GM21423 (cell line): ENCODE measurements at regions not wholly inside any gene's neighbourhood (a gene's known extent, or its start where the extent isn't known, plus 50 kb on each side); places are given as distances from the start of the nearest gene placed in this dataset.
A peak's percentile ranks its signal among the peaks of the same experiment; 100 is the strongest.

Source experiments
- ATAC-seq: cut with Tn5 transposase; IDR thresholded peaks from one replicate; pipeline ENCODE4 v1.9.1; 2021; ENCODE audit warnings: mild to moderate bottlenecking, moderate library complexity; ENCODE audit not compliant: unreplicated experiment

DNA sequence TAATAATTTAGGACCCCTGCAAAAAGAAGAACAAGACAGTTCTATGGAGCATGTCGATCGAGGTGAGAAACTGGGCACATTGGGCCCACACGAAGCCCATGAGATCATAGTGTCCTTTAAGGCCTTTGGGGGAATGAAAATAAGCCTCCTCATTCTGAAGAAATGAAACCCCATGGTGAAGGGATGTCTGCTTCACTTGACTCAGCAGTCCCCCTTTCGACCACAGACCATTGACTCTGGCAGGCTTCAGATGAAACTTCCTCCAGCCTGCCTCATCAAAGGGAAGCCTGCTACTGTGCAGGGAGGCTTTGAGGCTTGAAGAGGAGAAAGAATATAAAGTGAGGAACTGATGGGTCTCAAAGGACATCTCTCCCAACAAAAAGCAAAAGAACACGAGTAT lies 144.2 kb upstream of the FBXL4 start:
- ATAC-seq: peak; percentile 93

DNA sequence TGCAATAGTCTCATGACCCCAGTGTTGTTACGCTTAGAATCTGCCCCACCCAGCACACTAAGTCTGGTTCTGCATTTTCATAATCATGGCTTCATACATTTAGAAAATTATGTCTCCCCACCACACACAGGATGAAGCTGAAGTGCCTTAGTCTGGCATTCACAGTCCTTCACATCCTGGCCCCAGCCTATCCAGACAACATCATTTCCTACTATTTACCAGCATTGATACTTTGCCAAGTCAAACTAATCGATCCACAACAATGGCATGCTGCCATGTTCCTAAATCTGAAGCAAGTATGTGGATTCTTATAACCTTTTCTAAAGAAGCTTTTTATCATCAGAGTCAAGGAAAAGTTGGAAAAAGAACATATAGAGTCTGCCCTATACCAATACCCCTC lies 132.4 kb upstream of the FBXL4 start:
- no peak for ATAC-seq

DNA sequence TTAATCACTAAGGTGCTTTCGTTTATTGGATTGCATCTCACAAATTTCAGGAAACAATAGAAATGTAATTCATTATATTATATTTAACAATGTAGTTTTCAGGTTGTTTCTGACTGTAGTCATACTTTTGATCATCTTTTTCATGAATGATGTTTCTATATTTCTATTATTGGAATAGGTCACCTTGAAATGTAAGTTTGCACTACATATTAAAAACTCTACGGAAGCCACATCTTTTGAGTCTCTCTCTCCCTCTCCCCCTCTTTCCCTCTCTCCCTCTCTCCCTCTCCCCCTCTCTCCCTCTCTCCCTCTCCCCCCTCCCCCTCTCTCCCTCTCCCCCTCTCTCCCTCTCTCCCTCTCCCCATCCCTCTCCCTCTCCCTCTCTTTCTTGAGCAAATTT lies 131.3 kb upstream of the FBXL4 start:
- no peak for ATAC-seq

DNA sequence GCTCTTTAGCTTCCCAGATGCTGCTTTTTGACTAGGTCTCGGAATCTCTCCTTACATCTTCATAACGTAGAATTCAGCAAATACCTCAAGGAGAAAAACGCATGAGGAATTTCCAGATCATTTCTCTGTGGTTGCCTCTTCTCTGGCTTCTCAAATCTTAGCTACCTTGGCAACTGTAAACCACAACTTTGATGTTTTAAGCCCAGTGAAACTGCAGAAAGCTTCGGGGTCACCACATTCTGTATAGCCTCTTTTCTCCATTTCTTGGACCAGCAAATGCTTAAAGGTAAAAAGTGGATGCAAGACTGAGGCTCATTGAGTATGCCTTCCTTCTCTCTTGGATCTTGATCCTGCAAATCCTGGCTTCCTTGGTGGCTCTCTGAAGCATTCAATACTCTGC lies 125.5 kb upstream of the FBXL4 start:
- ATAC-seq: no peak

DNA sequence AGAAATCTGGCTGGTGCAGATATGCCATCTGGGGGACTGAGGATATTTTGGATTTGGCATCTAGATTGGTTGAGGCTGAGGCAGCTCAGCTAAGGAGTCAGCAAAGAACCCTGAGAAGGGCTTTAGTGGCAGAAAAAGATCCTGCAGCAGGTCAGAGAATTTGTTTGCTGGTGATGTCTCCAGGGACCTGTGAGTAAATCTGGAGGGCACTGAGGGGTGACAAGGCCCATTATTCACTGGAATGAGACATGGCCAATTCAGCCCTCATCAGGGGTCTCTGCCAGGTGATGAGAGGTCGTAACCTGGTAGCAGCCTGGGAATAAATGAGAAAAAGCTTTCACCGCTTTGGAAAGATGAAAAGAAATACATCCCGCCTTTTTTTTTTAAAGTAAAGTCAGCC lies 118.3 kb upstream of the FBXL4 start:
- no peak for ATAC-seq

DNA sequence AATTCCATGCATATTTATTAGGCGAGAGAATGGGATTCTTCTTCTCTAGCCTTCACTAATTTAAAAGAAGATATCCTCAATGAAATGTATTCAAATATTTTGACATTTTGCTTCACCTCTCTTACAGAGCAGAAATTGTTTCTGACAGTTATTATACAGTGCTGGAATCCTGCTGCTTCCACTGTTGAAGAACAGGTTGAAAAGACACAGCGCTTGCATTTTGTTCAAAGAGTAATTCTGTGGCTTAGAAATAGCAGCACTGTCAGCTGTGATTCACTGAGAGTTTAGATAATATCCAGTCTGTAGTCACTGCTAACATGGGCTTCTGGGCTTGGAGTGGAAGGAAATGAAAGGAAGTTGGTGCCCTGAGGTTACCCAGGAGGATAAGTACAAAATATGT lies 117.1 kb upstream of the FBXL4 start:
- no peak for ATAC-seq

DNA sequence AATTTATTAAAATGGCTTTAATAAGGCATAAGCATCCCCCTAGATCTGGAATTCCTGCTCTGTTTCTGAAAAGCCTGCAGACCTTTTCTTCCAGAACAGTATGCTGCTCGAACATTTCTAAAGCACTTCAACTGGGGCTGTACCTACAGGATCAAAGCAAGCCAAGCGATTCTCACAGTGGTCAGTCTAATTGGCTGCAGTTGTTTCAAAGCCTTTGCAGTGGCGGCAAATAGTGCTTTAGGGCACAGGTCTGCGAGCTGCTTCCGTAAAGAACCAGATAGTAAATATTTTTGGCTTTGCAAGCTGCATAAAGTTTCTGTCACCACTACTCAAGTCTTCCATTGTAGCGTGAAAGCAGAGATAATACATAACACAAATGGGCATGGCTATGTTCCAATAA lies 88.9 kb upstream of the FBXL4 start:
- ATAC-seq: no peak

DNA sequence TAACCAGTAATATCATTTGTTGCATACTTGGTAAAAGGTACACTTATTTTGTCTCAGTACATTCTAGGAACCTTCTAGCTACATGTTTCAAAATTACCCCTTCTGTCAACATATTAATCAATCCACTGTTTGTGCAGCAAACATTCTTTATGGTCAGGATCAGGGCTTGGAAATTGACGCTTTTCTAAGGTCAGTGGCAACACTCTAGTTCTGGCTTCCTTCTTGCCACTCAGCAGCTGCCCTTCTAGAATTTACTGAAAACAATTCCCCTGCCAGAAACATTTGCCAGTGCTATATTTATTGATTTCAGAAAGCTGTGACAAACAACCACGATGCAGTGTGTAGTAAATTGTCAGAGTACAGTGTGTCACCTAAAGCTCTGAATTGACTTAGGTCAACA lies 84.7 kb upstream of the FBXL4 start:
- no peak for ATAC-seq

DNA sequence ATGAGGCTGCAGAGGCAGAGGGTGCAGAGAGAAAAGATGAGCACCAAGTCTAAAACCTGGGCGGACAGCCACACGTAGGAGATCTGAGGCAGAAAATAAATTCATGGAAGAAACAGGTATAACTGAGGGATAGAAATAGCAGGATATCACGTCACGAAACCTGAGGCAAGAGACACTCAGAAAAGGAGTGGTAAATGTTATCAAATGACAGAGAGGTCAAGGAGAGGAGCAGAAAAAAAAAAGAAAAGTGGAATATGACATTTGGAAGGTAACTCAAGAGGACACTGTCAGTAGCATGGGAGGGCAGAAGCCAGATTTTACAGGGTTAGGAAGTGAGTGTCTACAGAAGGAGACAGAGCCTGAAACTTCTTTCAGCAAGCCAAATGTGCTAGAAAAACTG lies 84.2 kb upstream of the FBXL4 start:
- no peak for ATAC-seq

DNA sequence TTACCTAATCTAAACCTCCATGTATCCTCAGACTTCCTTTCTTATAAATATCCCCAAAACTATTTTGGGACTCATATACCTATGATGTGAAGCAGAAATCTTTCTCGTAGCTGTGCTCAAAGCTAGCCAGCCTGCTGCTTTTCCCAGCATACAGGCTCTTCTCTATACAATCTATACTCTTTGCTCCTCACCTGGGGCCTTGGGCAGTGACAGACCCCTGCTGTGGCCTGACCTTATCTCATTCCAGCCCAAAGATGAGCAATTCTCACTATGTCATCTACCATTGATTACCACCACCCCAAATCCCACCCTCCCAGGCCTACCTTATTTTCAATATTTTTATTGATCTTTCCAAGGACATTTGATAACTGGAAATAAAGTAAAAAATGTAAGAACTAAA lies 83.2 kb upstream of the FBXL4 start:
- no peak for ATAC-seq

DNA sequence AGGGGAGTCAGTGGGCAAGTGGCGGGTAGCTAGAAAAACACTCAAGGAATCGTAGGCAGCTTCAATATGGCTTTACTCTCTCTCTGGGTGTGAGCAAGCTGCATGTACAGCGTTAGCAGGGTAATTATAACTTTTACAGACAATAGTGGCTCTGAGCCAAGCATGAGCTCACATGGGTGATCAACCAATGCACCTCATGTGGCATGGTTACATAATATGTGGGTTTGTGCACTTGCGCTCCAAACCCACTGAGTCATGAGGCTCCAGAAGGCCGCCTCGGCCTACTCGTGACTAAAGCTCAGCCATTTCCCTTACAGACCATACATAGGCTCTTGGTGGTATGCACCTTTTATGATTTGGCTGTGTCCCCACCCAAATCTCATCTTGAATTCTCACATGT lies 78.4 kb upstream of the FBXL4 start:
- ATAC-seq: no peak

DNA sequence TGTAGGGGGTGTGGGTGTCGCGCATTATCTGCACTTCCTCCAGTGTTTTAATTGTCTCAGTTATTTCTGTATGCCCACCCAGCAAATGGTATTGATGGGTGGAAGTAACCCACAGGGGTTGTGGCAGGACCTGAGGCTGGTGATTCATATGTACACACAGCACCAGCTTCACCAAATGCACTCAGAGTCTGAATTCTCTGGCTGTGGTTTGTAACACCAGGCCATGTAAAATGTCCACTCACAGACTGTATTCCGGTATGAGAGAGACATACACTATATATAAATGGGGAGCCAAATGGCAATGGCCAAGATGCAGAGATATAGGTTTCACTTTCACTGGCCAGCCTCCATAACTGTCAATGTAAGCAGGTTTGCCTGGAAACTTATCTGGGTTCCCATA lies 76.3 kb upstream of the FBXL4 start:
- no peak for ATAC-seq

DNA sequence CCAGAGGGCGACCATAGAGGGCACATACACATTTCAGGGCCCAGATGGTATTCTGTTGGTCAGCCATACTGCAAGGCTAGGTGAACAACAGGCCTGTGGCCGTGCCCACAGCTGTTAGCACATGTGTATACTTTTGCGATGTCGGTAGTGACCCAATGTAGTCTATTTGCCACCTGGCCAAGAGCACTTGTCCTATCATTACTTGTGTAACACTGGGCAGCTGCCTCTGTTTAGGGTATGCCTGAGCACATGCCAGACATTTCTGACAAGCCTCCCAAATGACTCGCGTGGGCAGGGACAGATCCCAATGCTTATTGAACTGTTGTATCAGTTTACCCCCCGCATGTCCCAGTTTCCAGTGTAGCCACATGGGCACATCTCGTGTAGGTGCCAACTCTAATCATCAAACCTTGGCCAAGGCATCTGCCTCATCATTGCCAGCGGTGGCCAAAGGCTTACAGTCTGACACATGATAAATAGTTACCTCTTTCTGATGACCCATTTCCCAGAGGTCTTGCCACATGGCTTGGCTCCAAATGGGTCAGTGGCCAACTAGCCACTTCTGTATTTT lies 74.4 kb upstream of the FBXL4 start:
- ATAC-seq: no peak

DNA sequence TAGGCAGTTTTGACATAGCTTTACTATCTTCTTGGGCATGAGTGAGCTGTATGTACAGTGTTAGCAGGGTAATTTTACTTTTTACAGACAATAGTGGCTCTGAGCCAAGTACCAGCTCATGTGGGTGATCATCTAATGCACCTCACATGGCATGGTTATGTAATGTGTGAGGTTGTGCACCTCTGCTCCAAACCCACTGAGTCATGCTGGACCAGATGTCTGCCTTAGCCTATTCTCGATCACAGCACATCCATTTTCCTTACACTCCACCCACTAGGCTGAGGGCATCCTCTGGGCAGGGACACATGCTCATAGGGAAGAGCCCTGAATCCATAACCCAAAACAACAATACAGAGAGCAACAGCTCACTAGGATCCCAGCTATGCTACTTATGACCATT lies 71.6 kb upstream of the FBXL4 start:
- ATAC-seq: no peak

DNA sequence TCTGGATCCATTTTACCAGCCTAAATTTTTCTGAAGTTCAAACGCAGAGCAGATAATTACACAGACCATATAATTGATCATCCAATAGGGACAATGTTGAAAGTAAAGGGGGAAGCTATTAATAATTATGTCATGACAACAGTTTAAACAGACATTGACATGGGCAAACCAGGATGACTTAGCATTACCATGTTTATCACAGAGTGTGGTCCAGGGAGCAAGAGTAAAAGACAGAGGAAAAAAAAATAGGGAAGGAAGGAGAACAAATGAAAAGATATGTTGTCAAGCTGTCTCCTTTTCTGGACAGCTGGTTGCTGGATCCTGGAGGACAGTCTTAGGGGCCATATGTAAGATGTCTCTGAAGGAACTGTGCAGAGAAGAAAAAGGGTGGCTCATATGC lies 69.4 kb upstream of the FBXL4 start:
- ATAC-seq: no peak

DNA sequence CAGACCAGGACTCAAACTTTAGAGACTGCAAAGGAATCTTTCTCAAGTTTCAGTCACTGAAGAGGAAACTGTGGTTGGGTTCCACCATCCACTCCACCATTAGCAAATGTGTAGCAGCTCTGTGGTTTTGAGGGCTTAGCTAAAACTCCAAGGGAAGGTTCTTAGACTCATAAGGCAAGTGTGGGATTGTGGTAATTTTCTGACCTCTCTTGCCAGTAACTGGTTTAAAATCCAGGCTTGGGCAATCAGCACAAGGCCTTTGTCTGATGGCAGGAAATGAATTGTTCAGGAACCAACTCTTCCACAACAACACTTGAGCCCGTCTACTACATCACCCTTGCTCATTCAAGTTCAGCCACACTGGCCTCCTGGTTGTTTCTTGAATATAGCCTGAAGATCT lies 68.6 kb upstream of the FBXL4 start:
- ATAC-seq: peak; percentile 80

DNA sequence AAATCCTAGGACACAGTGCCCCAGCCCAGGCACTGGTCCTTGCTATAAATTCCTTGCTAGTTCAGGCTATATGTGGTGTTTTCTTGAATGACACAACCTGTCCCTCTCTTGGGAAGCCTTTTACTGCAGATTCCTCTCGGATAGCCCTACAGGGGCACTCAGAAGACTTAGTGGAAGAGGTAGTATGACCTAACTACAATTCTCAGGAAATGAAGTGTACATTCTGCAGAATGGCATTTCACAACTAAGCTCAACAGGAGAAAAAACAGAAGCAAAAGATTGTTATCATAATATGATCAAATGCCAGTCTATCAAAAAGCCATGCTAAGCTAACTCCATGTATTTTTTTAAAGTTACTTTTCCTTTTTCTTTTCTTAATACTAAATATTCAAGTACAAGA lies 66.3 kb upstream of the FBXL4 start:
- no peak for ATAC-seq

DNA sequence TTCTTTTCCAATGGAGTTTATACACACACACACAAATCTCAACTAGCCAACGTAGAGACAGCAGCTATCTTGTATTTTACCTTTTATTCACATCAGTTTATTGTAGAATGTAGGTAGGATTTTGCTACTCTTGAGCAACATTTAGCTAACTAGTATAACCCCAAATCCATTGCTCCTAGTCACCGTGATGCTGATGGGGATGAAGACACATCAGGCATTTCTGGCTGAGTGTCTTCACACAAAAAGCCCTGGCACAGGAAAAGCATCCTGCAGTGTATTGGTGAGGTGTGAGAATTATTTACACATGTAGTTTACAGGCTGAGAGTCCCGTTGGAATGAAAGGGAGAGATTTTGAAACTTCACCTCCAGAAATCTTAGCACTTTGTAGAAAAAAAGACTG lies 65.9 kb upstream of the FBXL4 start:
- ATAC-seq: no peak

DNA sequence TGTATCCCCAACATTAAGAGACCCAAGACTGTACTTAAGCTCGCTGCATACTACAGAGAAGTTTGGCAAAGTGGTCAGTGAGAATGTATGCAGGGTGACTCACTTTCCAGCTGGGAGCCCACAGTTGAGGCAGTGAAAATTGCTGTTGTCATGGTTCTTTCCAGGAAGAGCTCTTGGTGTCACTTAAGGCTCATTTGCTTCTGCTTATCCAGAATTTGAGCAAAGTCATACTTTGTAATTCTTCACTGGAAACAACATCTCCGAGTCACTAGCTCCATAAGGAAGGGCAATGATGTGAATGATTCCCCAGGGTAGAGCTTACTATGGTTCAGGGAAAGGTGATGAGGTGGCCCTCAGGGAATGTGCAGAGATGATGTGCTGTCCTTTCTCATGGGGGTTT lies 65.4 kb upstream of the FBXL4 start:
- ATAC-seq: no peak

DNA sequence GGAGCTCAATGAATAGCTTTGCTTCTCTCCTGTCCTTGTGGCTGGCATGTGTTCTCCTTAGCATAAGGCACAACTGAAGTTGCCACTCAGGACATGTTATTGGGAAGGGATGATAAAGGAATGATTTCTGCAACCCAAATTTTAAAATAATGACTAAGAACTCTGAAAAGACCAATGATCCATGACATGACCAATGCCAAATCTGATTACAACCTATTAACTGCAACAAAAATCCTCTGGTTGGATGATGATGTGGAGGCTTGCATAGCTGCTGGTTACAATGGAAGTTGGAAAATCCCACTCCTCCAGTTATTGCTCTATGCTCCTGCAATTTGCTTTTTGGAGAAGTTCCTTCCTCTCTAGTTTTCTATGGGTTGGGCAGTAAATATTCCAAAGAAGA lies 63.4 kb upstream of the FBXL4 start:
- no peak for ATAC-seq

DNA sequence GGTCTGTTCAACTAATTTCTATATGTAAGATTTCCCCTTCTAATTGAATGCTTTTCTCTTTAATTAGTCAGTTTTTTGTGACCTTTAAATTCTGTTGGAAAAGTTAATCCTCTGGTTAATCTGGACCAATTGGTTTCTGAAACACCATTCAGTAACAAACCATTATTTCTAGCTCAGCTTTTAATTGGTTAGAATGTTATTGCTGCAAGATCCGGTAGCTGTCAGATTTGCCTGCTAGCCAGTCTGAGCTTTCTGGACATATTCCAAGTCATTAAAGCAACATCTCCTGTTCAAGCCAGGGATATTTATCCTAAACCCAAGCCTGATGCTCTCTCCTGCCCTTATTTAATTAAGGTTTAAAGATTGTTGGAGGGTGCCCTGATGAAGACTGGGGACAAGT lies 55.1 kb upstream of the FBXL4 start:
- ATAC-seq: no peak

DNA sequence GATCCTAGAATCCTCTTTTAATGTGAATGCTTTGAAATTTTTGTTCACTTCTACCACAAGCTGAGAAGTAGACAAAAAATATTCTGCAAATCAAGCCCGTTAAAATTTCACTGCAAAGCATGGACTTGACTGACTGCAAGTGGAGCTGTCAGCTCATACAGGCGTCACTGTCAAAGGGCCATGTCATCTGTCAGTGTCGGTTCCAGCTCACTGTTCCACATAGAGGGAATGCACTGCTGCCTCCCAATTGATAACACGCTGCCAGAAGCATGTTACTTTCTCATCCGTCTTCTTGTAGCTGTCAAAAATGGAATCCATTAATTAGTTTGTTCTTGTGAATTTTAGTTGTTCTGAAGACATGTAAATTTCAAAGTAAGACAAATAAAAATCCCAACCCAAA lies 50.4 kb upstream of the FBXL4 start:
- ATAC-seq: no peak
